Ovary (tissue), 3 donors: ENCODE measurements at regions not wholly inside any gene's neighbourhood (a gene's known extent, or its start where the extent isn't known, plus 50 kb on each side); places are given as distances from the start of the nearest gene placed in this dataset.

Experiments used
- EP300 ChIP-seq: sonication (generic); formaldehyde crosslinking; IDR thresholded peaks from one replicate; pipeline ENCODE4 v1.6.1; 2017; ENCODE audit warnings: antibody characterized with exemption
- TF ChIP-seq, protein P1 (sequence below), 3 donors: fragments of 450-650 bp in 2 of 3; fragments of 200-600 bp in 1 of 3; IDR thresholded peaks; one replicate each; pipeline versions ENCODE4 v1.5.1 to v1.8.0; 2016 to 2022; ENCODE audit warnings: antibody characterized with exemption in 3 of 3, mild to moderate bottlenecking in 1 of 3
- donor health status: DM: no; HTN: no; CAD: no.

DNA sequence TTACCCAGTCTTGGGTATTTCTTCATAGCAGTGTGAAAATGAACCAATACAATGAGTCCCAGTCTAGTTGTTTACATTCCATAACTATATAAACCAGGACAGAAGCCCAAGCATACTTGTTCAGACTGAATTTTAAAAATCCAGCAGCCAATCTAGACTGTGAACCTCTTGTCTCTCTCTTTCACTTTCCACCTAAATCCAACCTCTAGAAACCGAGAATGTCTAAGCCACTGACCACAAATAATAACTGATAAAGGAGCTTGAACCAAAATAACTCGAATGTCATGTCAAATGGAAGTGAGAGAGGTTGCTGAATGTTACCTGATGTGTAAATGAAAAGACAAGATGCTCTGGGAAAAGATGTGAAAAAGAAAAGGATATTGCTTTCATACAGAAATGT is 544.7 kb downstream of the NLGN4X start:
- TF ChIP-seq, protein P1, sequence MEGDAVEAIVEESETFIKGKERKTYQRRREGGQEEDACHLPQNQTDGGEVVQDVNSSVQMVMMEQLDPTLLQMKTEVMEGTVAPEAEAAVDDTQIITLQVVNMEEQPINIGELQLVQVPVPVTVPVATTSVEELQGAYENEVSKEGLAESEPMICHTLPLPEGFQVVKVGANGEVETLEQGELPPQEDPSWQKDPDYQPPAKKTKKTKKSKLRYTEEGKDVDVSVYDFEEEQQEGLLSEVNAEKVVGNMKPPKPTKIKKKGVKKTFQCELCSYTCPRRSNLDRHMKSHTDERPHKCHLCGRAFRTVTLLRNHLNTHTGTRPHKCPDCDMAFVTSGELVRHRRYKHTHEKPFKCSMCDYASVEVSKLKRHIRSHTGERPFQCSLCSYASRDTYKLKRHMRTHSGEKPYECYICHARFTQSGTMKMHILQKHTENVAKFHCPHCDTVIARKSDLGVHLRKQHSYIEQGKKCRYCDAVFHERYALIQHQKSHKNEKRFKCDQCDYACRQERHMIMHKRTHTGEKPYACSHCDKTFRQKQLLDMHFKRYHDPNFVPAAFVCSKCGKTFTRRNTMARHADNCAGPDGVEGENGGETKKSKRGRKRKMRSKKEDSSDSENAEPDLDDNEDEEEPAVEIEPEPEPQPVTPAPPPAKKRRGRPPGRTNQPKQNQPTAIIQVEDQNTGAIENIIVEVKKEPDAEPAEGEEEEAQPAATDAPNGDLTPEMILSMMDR (IDR thresholded peaks at IDR 0.05): no peak
- no peak for TF ChIP-seq EP300
